ENCODE measurements at regions not wholly inside any gene's neighbourhood (a gene's known extent, or its start where the extent isn't known, plus 50 kb on each side); places are given as distances from the start of the nearest gene placed in this dataset.
"Not testable (repeated sequence)": the region's sequence is repeated elsewhere in the genome, so short reads cannot be mapped to it uniquely, and the experiment has no call there.

GRCh38 chr9:129305246-129305645 is 127.2 kb upstream of the IER5L start:
- DNase-seq, result no peak

- no peak for DNase-seq
These were observed 123.9 kb upstream of the IER5L start for GRCh38 chr9:129301941-129302340.

GRCh38 chr9:129296195-129296594 is 118.1 kb upstream of the IER5L start:
- not testable (repeated sequence) for DNase-seq

- no peak for DNase-seq
These were observed 113.0 kb upstream of the IER5L start for GRCh38 chr9:129291041-129291501.

GRCh38 chr9:129290606-129291005 is 112.5 kb upstream of the IER5L start:
- DNase-seq, result no peak

- no peak for DNase-seq
These were observed 111.8 kb upstream of the IER5L start for GRCh38 chr9:129289883-129290282.

- DNase-seq, result no peak
These were observed 111.2 kb upstream of the IER5L start for GRCh38 chr9:129289131-129289731.

- no peak for DNase-seq
These were observed 109.7 kb upstream of the IER5L start for GRCh38 chr9:129287619-129288305.

- DNase-seq, result no peak
These were observed 108.1 kb upstream of the IER5L start for GRCh38 chr9:129285979-129286772.

- no peak for DNase-seq
These were observed 107.3 kb upstream of the IER5L start for GRCh38 chr9:129285382-129285781.

GRCh38 chr9:129284607-129285291 is 106.7 kb upstream of the IER5L start:
- no peak for DNase-seq

- no peak for DNase-seq
These were observed 105.9 kb upstream of the IER5L start for GRCh38 chr9:129283705-129284606.

- DNase-seq, result no peak
These were observed 105.2 kb upstream of the IER5L start for GRCh38 chr9:129283291-129283691.

GRCh38 chr9:129282731-129283211 is 104.7 kb upstream of the IER5L start:
- DNase-seq, result no peak

- no peak for DNase-seq
These were observed 104.2 kb upstream of the IER5L start for GRCh38 chr9:129282272-129282671.

GRCh38 chr9:129281506-129282145 is 103.6 kb upstream of the IER5L start:
- DNase-seq, result no peak

- no peak for DNase-seq
These were observed 102.7 kb upstream of the IER5L start for GRCh38 chr9:129280623-129281271.

GRCh38 chr9:129280236-129280622 is 102.2 kb upstream of the IER5L start:
- no peak for DNase-seq

- DNase-seq, result no peak
These were observed 100.6 kb upstream of the IER5L start for GRCh38 chr9:129278391-129279237.

Measured in GDM1 (cell line).